Panc1 (cell line): ENCODE measurements at regions not wholly inside any gene's neighbourhood (a gene's known extent, or its start where the extent isn't known, plus 50 kb on each side); places are given as distances from the start of the nearest gene placed in this dataset.

Source experiments
- POLR2AphosphoS5 ChIP-seq: IDR thresholded peaks from 2 replicates; pipeline ENCODE4 v1.6.1; 2012; ENCODE audit warnings: mild to moderate bottlenecking, low read depth, low read length, moderate library complexity
- TCF7L2 ChIP-seq: IDR thresholded peaks from 2 replicates; pipeline ENCODE4 v1.6.1; 2011; ENCODE audit warnings: mild to moderate bottlenecking, low read depth, low read length, inconsistent platforms

GRCh38 chr10:121188005-121188404 lies 336.8 kb downstream of the WDR11 start:
- no peak for TF ChIP-seq POLR2AphosphoS5
- TF ChIP-seq TCF7L2 = no peak
